H9 (cell line): ENCODE measurements at regions not wholly inside any gene's neighbourhood (a gene's known extent, or its start where the extent isn't known, plus 50 kb on each side); places are given as distances from the start of the nearest gene placed in this dataset.

Experiments
- DNase-seq: peaks from one replicate; pipeline ENCODE4 v3.0.0-alpha.2; 2017
- H2AFZ ChIP-seq: one replicate; pipeline ENCODE4 v1.6.1; 2013; ENCODE audit warnings: mild to moderate bottlenecking, low read length, control low read depth, moderate library complexity
- H2AK5ac ChIP-seq: 2 replicates; pipeline ENCODE4 v1.6.1; 2013; ENCODE audit warnings: low read length, control low read depth, mixed read lengths; ENCODE audit not compliant: insufficient read length
- H2BK120ac ChIP-seq: one replicate; pipeline ENCODE4 v1.6.1; 2013; ENCODE audit warnings: low read depth, mild to moderate bottlenecking, low read length, control low read depth, inconsistent platforms; ENCODE audit not compliant: poor library complexity, severe bottlenecking
- H2BK12ac ChIP-seq: 2 replicates; pipeline ENCODE4 v1.6.1; 2013; ENCODE audit warnings: low read length, control low read depth, mixed read lengths, low read depth; ENCODE audit not compliant: insufficient read length
- H2BK15ac ChIP-seq: 2 replicates; pipeline ENCODE4 v1.6.1; 2013; ENCODE audit warnings: low read depth, low read length, control low read depth
- H2BK20ac ChIP-seq: one replicate; pipeline ENCODE4 v1.6.1; 2013; ENCODE audit warnings: low read depth, mild to moderate bottlenecking, low read length, control low read depth, inconsistent platforms; ENCODE audit not compliant: poor library complexity, severe bottlenecking
- H2BK5ac ChIP-seq: 2 replicates; pipeline ENCODE4 v1.6.1; 2013; ENCODE audit warnings: low read length, control low read depth, mixed read lengths; ENCODE audit not compliant: insufficient read length
- H3K14ac ChIP-seq: 2 replicates; pipeline ENCODE4 v1.6.1; 2013; ENCODE audit warnings: low read length, control low read depth; ENCODE audit not compliant: insufficient read depth
- H3K18ac ChIP-seq: 2 replicates; pipeline ENCODE4 v1.6.1; 2013; ENCODE audit warnings: low read depth, mild to moderate bottlenecking, mixed read lengths, low read length, control low read depth; ENCODE audit not compliant: insufficient read length
- H3K23ac ChIP-seq: 2 replicates; pipeline ENCODE4 v1.6.1; 2013; ENCODE audit warnings: low read length, control low read depth, mixed read lengths, low read depth; ENCODE audit not compliant: insufficient read length
- H3K23me2 ChIP-seq: 2 replicates; pipeline ENCODE4 v1.6.1; 2013; ENCODE audit warnings: low read depth, mild to moderate bottlenecking, mixed read lengths, low read length, control low read depth; ENCODE audit not compliant: insufficient read length, poor library complexity, severe bottlenecking
- H3K27ac ChIP-seq: 2 replicates; pipeline ENCODE4 v1.5.1; 2013; ENCODE audit warnings: low read length, control low read depth, mixed read lengths, low read depth; ENCODE audit not compliant: insufficient read length
- H3K27me3 ChIP-seq: 2 replicates; pipeline ENCODE4 v1.6.1; 2013; ENCODE audit warnings: low read length, control low read depth, inconsistent platforms; ENCODE audit not compliant: insufficient read depth
- H3K4ac ChIP-seq: 2 replicates; pipeline ENCODE4 v1.6.1; 2013; ENCODE audit warnings: low read depth, mild to moderate bottlenecking, control low read depth, inconsistent platforms, low read length, moderate library complexity
- H3K4me1 ChIP-seq: 2 replicates; pipeline ENCODE4 v1.6.1; 2013; ENCODE audit warnings: low read length, control low read depth, inconsistent platforms; ENCODE audit not compliant: insufficient read depth
- H3K4me2 ChIP-seq: 2 replicates; pipeline ENCODE4 v1.6.1; 2013; ENCODE audit warnings: low read length, control low read depth, mixed read lengths; ENCODE audit not compliant: insufficient read length, insufficient read depth
- H3K56ac ChIP-seq: 2 replicates; pipeline ENCODE4 v1.6.1; 2013; ENCODE audit warnings: low read depth, mild to moderate bottlenecking, mixed read lengths, low read length, control low read depth; ENCODE audit not compliant: insufficient read length
- H3K79me1 ChIP-seq: 2 replicates; pipeline ENCODE4 v1.6.1; 2013; ENCODE audit warnings: low read depth, mild to moderate bottlenecking, moderate library complexity, low read length, control low read depth, inconsistent platforms; ENCODE audit not compliant: insufficient read depth, poor library complexity, severe bottlenecking
- H3K79me2 ChIP-seq: 2 replicates; pipeline ENCODE4 v1.6.1; 2013; ENCODE audit warnings: low read length, control low read depth, inconsistent platforms; ENCODE audit not compliant: insufficient read depth
- H3K9ac ChIP-seq: 2 replicates; pipeline ENCODE4 v1.6.1; 2013; ENCODE audit warnings: low read length, control low read depth, mixed read lengths; ENCODE audit not compliant: insufficient read length; ENCODE audit errors: extremely low read depth
- H3K9me3 ChIP-seq: one replicate; pipeline ENCODE4 v1.6.1; 2013; ENCODE audit warnings: low read depth, low read length, inconsistent platforms; ENCODE audit not compliant: control insufficient read depth
- H3T11ph ChIP-seq: one replicate; pipeline ENCODE4 v1.6.1; 2013; ENCODE audit warnings: mild to moderate bottlenecking, low read length, control low read depth, inconsistent platforms
- H4K20me1 ChIP-seq: one replicate; pipeline ENCODE4 v1.6.1; 2013; ENCODE audit not compliant: control insufficient read depth, insufficient read length, insufficient read depth
- H4K5ac ChIP-seq: 2 replicates; pipeline ENCODE4 v1.6.1; 2013; ENCODE audit warnings: low read depth, mild to moderate bottlenecking, mixed read lengths, low read length, control low read depth; ENCODE audit not compliant: insufficient read length
- H4K8ac ChIP-seq: replicated peaks from 2 replicates; pipeline ENCODE4 v1.6.1; 2013; ENCODE audit warnings: low read length, control low read depth, mixed read lengths, low read depth; ENCODE audit not compliant: insufficient read length
- H4K91ac ChIP-seq: 2 replicates; pipeline ENCODE4 v1.6.1; 2013; ENCODE audit warnings: low read depth, mild to moderate bottlenecking, moderate library complexity, mixed read lengths, low read length, control low read depth; ENCODE audit not compliant: insufficient read length
- H3K27ac Mint-ChIP-seq, 3 experiments: 2 replicates in 2 of 3; 3 replicates in 1 of 3; pipeline ENCODE4 v1.8.0; 2020 to 2021; ENCODE audit warnings: mixed read lengths in 3 of 3, mild to moderate bottlenecking in 1 of 3, moderate library complexity in 1 of 3
- H3K27me3 Mint-ChIP-seq: 2 replicates; pipeline ENCODE4 v1.8.0; 2021; ENCODE audit warnings: low read depth, mild to moderate bottlenecking, moderate library complexity, mixed read lengths
- H3K36me3 Mint-ChIP-seq, 3 experiments: 2 replicates in 2 of 3; 3 replicates in 1 of 3; pipeline ENCODE4 v1.8.0; 2020 to 2021; ENCODE audit warnings: low read depth in 3 of 3, mixed read lengths in 3 of 3; ENCODE audit not compliant: insufficient read depth in 1 of 3
- H3K4me1 Mint-ChIP-seq, 2 experiments: 2 replicates each; pipeline ENCODE4 v1.8.0; 2020; ENCODE audit warnings: mixed read lengths in 2 of 2
- H3K4me3 Mint-ChIP-seq, 2 experiments: 2 replicates in 1 of 2; 3 replicates in 1 of 2; pipeline ENCODE4 v1.8.0; 2020 to 2021; ENCODE audit warnings: mild to moderate bottlenecking in 2 of 2, mixed read lengths in 2 of 2, moderate library complexity in 1 of 2
- H3K9me3 Mint-ChIP-seq, 2 experiments: 2 replicates in 1 of 2; 3 replicates in 1 of 2; pipeline ENCODE4 v1.8.0; 2020; ENCODE audit warnings: mild to moderate bottlenecking in 2 of 2, mixed read lengths in 2 of 2, moderate library complexity in 1 of 2
- CTCF ChIP-seq: fragments of 200-600 bp; sonication (generic); conservative IDR thresholded peaks from 3 replicates; pipeline ENCODE4 v1.8.0; 2021; ENCODE audit warnings: antibody characterized with exemption, mild to moderate bottlenecking
- WGBS: extraction: QIAGEN DNeasy Blood & Tissue Kit; methylation state at CpG from one replicate; pipeline ENCODE4 v1.1.7; 2013; ENCODE audit warnings: missing lambda C conversion rate, low lambda C conversion rate, mixed read lengths; ENCODE audit not compliant: insufficient read length; ENCODE audit errors: extremely low coverage; 5-methylcytosine and 5-hydroxymethylcytosine counted together

GRCh38 chr6:137407816-137408215, 86.4 kb downstream of the OLIG3 start:
- Histone ChIP-seq H3K4ac (no peak overlapping the region), H2AK5ac (no peak overlapping the region), H2BK15ac (no peak overlapping the region), H2BK12ac (no peak overlapping the region), H3K9me3 (no peaks in the 10 kb centered on the region), H4K5ac (no peak overlapping the region), H3K14ac (no peak overlapping the region), H3K27ac (no peak overlapping the region), H3K23ac (no peak overlapping the region), H3K9ac (no peak overlapping the region), H3K79me2 (no peaks in the 10 kb centered on the region), H4K8ac (no peak overlapping the region), H4K91ac (no peak overlapping the region), H2BK5ac (no peak overlapping the region), H3K79me1 (no peaks in the 10 kb centered on the region), H3T11ph (no peak overlapping the region), H3K56ac (no peak overlapping the region), H3K23me2 (no peaks in the 10 kb centered on the region), H4K20me1 (no peaks in the 10 kb centered on the region), H3K18ac (no peak overlapping the region), H2AFZ (no peak overlapping the region), H2BK20ac (no peak overlapping the region), H3K4me1 (no peaks in the 10 kb centered on the region), H3K4me2 (no peak overlapping the region), H2BK120ac (no peak overlapping the region), H3K27me3 (no peaks in the 10 kb centered on the region)
- DNase-seq, result no peak
- Mint-ChIP-seq H3K9me3 (peaks cover 6 to 8% of the 10 kb centered on the region in 2 experiments; a peak in 4 of 5 replicates), H3K36me3 (peaks cover 0 to 6% (median 0%) of the 10 kb centered on the region in 3 experiments; a peak in 2 of 7 replicates), H3K4me3 (no peak overlapping the region), H3K4me1 (peaks cover 4% of the 10 kb centered on the region in 2 experiments), H3K27me3 (peaks cover 14% of the 10 kb centered on the region), H3K27ac (no peak overlapping the region)
- WGBS, result no CpG with 5 or more reads among the region's 1 CpG
- no peak for TF ChIP-seq CTCF
